HG03432 (cell line): ENCODE measurements at regions not wholly inside any gene's neighbourhood (a gene's known extent, or its start where the extent isn't known, plus 50 kb on each side); places are given as distances from the start of the nearest gene placed in this dataset.

Experiments used
- ATAC-seq: cut with Tn5 transposase; IDR thresholded peaks from one replicate; pipeline ENCODE4 v1.9.1; 2021; ENCODE audit warnings: mild to moderate bottlenecking, moderate library complexity; ENCODE audit not compliant: unreplicated experiment

DNA sequence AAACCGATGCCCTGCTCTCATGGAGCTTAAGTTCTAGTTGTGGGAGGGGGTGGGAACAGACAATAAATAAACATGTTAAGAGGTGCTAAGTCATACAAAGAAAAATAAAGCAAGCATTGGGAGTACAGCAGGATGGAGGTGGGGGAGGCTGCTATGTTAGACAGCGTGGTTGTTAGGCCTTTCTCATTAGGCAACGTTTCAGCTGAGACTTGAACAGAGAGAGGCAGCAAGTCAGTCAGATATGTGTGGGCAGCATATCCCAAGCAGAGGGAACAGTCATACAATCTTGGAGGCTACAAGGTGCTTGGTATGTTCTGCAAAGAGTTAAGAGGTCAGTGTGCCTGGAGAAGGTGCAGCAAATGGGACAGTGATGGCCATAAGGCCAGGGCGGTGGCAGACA is 97.7 kb upstream of the CCDC196 start:
- ATAC-seq, result no peak

DNA sequence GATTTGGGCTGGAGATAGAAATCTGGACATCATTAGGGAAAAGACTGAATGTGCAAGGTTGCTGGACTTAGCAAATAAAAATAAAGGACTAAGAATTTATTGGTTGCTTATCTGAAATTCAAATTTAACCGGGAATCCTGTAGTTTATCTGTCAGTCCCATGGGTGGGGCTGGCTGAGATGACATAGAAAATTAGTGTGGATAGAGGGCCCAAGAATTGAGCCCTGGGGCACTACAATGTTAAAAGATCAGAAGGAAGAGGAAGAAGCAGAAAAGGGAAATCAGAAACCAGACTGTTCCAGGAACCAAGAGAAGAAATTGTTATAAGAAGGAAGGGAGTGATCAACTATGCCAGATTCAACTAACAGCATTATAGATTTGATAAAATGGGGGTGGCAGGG is 96.7 kb upstream of the CCDC196 start:
- no peak for ATAC-seq

DNA sequence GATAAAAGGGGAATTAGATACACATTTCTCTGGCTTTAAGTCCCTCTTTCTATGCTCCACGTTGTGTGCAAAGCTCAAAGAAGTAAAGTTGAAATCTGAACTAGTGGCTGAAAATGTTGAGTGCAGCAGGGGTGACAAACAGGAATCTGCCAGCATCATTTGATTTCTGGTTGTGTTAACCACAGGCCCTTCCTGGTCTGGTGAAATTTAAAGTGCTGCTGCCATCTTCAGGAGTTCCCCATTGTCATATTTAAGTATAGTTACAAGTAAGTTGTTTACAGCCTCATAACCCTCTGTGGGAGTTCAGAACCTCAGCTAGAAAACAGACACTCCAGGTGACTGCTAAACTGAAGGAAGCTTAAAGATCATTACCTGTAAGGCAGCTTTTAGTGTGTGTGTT is 90.9 kb upstream of the CCDC196 start:
- peak; percentile 73 for ATAC-seq

DNA sequence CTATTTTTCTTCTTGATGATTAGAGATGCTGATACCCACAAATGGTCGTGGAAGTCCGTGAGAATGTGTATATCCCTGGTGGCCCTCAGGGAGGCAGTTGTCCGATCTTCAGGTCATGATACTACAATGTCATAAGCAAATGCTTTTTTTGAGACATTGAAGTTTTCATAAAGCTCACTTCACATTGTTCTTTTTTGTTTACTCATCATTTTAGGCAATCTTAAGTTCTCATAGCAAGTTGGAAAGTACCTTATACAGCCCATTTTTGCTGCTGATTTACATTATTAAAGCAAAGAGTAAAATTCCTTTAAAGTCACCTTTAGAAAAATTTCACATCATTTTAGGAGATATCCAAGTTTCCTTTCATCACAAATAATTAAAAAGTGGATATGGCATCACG is 90.0 kb upstream of the CCDC196 start:
- ATAC-seq, result no peak

DNA sequence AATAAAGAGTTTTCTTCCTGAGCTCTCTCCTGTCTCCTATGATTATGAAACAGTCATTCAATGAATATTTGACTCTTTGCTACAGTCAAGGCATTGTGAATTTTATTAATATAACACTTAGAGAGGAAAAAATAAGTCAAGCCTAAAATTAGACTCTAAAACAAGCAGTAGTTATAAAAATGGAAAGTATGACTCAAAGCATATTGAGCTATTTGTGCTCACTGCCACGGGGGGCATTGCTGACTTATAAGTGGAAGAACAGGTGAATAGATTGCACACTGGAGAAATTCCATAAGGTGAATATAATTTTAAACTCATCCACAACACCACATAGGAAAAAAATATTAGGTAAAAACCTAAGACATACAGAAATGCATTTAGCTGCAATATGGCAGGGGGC is 87.7 kb upstream of the CCDC196 start:
- no peak for ATAC-seq

DNA sequence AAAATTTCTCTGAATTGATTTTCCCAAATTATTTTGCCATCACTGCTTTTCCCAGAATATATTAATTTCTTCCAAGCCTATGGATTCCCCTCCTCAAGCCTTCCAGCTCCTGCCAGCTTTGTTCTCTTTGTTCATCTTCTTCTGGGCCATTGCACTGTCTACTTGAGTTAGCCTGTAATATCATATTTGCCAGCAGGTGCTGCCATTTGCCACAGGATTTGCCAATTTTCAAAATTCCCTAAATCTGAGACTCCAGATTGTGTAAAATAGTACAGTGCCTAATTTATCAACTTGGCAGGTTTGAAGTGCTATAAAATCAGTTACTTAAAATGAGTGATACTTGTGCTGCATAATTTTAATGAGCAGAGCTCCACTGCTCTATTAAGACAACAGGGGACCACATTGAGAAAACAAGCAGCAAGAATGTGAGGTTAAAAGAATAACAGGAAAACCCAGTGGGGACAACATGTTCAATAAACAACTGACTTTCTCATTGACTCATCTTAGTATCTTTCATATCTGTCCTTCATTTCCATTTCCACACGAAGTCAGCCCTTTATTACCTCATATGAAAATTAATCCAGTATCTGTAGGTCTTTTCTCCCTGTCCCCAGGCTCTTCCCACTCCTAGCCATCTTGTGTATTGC is 84.6 kb upstream of the CCDC196 start:
- ATAC-seq, result no peak

DNA sequence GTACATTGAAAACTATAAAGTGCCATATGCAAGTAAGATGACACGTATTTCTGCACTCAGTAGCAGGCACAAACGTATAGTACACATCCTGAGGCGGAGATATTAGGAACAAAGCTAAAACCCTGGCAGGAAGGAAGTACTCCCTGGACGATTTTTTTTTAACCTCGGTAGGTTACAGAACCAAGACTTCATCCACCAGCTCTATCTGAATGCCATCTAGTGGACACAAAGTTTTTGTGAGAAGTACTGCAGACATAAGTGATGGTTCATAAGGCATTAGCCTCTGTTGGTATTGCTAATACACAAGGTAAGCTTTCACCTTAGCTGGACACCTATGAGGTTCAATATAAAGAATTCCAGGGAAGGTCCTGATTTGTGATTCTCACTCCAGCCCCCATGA is 83.0 kb upstream of the CCDC196 start:
- ATAC-seq, result no peak

DNA sequence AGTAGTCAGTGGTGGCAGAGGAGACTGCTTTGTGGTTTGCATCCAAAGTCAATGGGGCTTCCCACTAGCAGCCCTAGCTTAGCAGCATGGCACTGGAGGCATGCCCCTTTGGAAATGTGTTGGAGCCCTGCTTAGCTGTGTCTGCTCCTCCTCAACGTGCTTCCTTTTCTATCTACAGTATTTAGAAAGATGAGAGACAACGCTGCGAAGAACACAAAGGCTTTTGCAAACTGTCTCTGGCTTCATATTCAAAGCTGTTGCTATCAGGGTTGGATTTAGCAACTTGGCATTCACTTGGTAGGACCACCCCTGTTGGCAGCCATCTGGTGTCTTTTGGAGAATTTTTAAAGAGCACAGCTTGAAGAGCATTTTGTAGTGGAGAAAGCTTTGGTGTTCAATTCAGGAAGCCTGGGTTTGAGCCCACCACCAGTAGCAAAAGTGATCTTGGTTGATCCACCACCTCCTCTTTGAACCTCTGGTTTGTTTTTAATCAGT is 82.1 kb upstream of the CCDC196 start:
- ATAC-seq, result no peak

DNA sequence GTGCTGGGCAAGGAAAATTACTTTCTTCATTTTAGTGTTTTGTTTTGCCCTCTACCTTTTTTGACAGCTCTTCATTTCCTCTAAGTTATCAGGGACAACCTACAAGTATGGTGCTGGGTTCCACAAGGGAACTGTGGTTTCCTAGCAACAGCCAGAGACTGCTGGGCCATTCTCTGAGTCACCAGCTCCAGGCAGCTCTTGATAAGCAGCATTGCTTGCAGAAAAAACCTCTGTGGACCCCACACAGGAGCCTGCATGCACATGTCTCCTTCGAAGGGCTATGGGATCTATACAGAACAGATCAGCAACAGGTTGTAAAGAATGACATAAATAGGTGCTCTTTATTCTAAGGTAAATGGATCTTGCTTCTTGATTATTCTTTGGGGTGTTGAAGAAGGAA is 81.0 kb upstream of the CCDC196 start:
- ATAC-seq, result no peak

DNA sequence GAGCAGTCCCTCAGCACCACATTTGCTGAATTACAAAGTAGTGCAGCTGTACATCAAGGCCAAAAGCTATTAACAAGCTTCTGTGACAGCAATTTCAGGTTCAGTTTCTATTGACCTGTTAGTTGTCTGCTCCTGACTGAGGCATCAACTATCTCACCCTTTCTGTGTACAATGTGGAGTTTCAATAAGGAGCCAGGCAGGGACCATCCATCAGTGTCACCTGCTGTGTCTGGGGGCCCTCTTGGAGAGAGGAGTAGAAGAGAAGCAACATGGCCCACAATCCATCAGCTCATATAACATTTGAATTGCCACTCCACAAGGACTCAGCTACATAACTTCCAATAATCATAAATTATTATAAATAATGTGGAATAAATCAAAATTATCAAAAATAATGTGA is 72.3 kb upstream of the CCDC196 start:
- ATAC-seq, result no peak

DNA sequence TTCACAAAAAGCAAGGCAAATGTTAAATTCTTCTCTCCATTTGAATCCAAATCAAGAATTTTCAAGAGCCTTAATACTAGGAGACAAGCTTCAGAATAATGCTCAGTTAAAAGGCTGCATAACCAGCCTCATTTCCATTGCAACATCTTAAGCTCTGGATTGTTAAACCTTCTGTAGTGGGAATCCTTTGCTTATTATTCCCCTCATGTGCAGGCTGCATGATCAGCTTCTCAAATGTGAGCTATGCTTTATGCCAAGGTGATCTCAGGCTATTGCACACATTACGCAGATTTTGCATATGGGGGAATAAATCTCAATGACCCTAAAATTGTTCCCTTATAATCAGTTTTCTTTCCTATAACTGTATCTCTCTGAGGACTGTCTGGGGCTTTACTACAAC is 71.7 kb upstream of the CCDC196 start:
- no peak for ATAC-seq

DNA sequence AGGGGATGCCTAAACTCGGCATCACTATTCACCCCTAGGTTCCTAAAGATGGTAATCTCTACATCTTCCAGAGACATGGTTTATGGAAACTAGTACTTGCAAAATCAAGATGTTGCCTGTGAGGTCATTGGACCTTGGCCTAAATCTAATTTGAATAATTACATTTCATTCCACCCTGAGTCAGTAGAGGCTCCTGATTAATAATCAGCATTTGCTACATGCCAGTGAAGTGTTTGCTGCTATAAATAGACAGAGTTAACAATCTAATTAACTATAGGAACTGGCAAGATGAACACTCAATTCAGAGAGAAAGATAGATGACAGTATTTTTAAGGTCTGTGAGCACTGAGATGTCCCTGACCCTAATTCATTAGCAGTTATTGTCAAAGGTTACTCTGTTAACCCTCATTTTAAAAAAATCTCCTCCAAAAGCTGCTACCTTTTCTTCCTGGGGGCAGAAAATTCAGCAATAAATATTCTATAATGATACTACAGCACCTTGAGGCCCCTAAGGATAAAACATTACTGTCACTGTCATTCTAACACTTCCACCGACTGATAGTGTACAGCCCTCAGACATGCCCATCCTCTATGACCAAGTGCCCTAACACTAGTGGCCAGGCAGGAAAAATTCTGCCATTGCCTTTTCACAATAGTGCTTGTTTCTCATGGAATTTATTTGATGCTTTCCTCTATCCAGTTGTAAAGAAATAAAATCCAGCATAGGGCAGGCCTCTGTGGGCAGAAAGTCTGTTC is 65.7 kb upstream of the CCDC196 start:
- ATAC-seq, result no peak

DNA sequence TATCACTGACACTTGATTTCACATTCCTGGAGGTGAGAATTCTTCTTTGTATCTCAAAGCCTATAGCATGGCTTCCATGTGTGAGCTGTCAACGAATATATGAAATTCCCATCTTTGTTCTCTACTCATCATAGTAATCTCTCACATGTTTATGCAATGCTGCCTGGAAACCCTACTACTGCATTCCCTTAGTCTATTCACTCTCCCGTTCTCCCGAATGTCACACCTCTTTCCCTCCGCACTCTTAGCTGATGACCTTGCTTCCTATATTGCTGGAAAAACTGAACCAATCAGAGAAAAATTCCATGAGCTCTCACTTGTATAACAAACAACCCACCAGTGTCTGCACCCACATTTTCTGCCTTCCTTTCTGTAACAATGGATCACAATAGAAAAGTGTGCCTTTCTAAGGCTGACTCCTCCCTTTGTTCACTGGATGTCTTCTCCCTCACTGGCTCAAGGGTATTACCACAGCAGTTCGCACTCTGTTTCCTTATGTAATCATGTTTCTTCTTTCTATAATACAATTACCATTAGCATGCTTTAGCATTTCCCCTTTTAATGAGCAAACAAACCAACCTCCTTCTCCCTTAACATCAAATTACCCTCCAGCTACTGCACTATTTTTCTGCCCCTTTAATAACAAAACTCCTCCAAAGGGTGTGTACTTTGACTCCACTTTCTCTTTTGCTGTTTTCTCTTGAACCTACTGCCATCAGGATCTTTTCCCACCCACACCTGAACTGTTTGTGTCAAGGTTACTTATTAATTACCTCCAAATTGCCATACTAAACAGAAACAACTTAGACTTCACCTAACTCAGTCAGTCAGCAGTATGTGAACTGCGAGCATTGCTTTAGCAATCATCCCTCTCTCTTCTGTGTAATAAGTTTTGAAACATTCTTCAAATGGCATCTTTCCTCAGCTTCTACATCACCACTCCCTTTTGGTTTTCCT is 63.9 kb upstream of the CCDC196 start:
- ATAC-seq, result no peak

DNA sequence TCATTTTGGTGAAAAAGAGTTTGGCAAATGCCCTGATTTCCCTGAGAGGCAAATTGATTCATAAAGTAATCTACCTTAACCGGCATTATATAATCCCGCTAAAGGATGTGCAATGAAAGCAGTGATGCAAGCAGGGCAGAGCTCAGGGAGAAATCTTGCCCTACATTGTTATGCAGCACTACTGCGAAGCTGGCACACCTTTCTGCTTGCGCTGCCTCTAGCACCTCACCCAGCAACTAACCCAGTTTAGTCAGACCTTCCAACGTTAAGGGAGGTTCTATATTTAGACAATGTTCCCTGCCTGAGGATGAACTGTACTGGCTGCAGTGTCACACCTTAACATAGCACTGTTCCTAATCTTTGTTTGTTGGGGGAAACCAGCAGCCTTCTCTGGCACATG is 60.8 kb upstream of the CCDC196 start:
- ATAC-seq, result no peak

DNA sequence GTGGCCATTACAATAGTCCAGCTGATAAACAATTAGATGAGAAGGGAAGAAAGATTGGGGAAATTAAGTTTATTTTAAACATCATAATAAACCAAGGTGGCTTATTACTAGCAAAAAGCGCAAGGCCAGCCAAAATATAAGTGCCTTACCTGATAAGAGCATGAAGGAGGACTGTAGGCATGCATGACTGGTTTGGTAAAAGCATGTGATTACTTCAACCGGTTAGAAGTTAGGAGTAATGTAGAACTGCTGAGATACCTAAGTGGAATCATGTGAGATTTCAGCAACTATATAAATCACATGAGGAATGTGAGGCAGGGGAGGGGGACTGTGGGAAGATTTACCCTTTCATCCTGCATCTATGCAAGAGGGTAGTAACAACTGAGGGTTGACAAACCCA is 59.7 kb upstream of the CCDC196 start:
- ATAC-seq, result no peak

DNA sequence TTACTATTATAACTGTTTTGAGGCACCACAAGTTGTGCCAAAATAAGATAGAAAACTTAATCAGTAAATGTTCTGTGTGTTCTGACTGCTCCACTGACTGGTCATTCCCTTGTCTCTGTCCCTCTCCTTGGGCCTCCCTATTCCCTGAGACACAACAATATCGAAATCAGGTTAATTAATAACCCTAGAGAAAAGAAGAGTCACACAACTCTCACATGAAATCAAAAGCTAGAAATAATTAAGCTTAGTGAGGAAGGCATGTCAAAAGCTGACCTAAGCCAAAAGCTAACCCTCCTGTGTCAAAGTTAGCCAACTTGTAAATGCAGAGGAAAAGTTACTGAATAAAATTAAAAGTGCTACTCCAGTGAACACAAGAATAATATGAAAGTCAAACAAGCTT is 53.8 kb upstream of the CCDC196 start:
- no peak for ATAC-seq

DNA sequence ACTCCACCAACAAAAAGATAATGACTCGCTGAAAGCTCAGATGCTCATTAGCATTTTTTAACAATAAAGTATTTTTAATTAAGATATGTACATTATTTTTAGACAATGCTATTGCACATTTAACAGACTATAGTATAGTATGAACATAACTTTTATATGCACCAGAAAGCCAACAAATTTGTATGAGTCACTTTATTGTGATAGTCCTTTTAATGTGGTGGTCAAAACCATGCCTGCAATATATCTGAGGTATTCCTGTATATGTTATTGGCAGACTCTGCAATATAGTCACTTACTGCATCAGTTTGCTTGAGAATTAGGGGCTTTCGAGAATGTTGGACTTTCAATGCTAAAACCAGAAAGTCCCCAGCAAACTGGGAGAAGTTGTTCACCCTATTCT is 51.7 kb upstream of the CCDC196 start:
- no peak for ATAC-seq

DNA sequence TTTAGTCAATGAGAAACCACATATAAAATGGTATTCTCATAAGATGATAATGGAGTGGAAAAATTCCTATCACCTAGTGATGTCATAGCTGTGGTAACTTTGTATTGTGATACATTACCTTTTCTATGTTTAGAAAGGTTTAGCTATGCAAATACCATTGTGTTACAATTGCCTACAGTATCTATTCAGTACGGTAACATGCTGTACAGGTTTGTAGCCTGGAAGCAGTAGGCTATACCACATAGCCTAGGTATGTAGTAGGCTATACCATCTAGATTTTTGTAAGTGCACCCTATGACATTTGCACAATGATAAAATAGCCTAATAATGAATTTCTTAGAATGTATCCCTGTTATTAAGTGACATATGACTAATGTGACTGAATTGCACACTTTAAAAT is 50.5 kb upstream of the CCDC196 start:
- no peak for ATAC-seq
